OCI-LY1 (cell line): ENCODE measurements at regions not wholly inside any gene's neighbourhood (a gene's known extent, or its start where the extent isn't known, plus 50 kb on each side); places are given as distances from the start of the nearest gene placed in this dataset.

Source experiments
- H2AFZ ChIP-seq: fragments of 200-600 bp; sonication (generic), shearing (Covaris generic); 2 replicates; pipeline ENCODE4 v1.6.0; 2014; ENCODE audit warnings: antibody characterized with exemption, mild to moderate bottlenecking, low read length
- H3F3A ChIP-seq: fragments of 200-600 bp; sonication (generic), shearing (Covaris generic); 2 replicates; pipeline ENCODE4 v1.6.0; 2014; ENCODE audit warnings: mild to moderate bottlenecking, antibody characterized with exemption, low read length, moderate library complexity; ENCODE audit not compliant: insufficient read depth
- H3K27ac ChIP-seq: fragments of 200-600 bp; sonication (generic); 2 replicates; pipeline ENCODE4 v1.5.1; 2014; ENCODE audit warnings: low read length, mixed run types, mild to moderate bottlenecking, low read depth; ENCODE audit not compliant: poor library complexity, severe bottlenecking
- H3K27me3 ChIP-seq: fragments of 200-600 bp; sonication (generic); 2 replicates; pipeline ENCODE4 v1.6.0; 2014; ENCODE audit warnings: antibody characterized with exemption, mild to moderate bottlenecking, low read length, moderate library complexity; ENCODE audit not compliant: insufficient read depth
- H3K36me3 ChIP-seq: fragments of 200-600 bp; sonication (generic); 2 replicates; pipeline ENCODE4 v1.6.1; 2014; ENCODE audit warnings: mild to moderate bottlenecking, antibody characterized with exemption, low read length, moderate library complexity, mixed read lengths; ENCODE audit not compliant: insufficient read depth
- H3K4me1 ChIP-seq: fragments of 200-600 bp; sonication (generic); 2 replicates; pipeline ENCODE4 v1.5.1; 2014; ENCODE audit warnings: mild to moderate bottlenecking, low read length, moderate library complexity; ENCODE audit not compliant: insufficient read depth, severe bottlenecking
- H3K4me2 ChIP-seq: fragments of 200-600 bp; sonication (generic), shearing (Covaris generic); 2 replicates; pipeline ENCODE4 v1.6.1; 2014; ENCODE audit warnings: low read length
- H3K4me3 ChIP-seq: fragments of 200-600 bp; sonication (generic); 2 replicates; pipeline ENCODE4 v1.5.1; 2014; ENCODE audit warnings: low read length, low read depth, mild to moderate bottlenecking, mixed read lengths; ENCODE audit not compliant: poor library complexity, severe bottlenecking
- H3K79me2 ChIP-seq: fragments of 200-600 bp; shearing (Covaris generic); 2 replicates; pipeline ENCODE4 v1.6.1; 2016; ENCODE audit warnings: mixed run types, low read length, mixed read lengths; ENCODE audit not compliant: insufficient read depth
- H3K9ac ChIP-seq: fragments of 200-600 bp; sonication (generic), shearing (Covaris generic); 2 replicates; pipeline ENCODE4 v1.6.1; 2014; ENCODE audit warnings: mild to moderate bottlenecking, low read length, mixed read lengths
- H3K9me2 ChIP-seq: fragments of 200-600 bp; sonication (generic), shearing (Covaris generic); 2 replicates; pipeline ENCODE4 v1.6.1; 2014; ENCODE audit warnings: low read depth, mild to moderate bottlenecking, low read length, mixed read lengths
- H3K9me3 ChIP-seq: fragments of 200-600 bp; shearing (Covaris generic); 2 replicates; pipeline ENCODE4 v1.6.1; 2014; ENCODE audit warnings: low read length, mixed read lengths
- H4K20me1 ChIP-seq: fragments of 200-600 bp; sonication (generic), shearing (Covaris generic); 2 replicates; pipeline ENCODE4 v1.6.0; 2016; ENCODE audit warnings: mild to moderate bottlenecking, low read length; ENCODE audit not compliant: insufficient read depth
- EZH2 ChIP-seq: fragments of 200-600 bp; sonication (generic), shearing (Covaris generic); IDR thresholded peaks from 2 replicates; pipeline ENCODE4 v1.8.0; 2017; ENCODE audit warnings: borderline replicate concordance, mixed run types, mild to moderate bottlenecking, antibody characterized with exemption, low read length, moderate library complexity, mixed read lengths
- TF ChIP-seq, protein P1 (sequence below): fragments of 200-600 bp; sonication (generic), shearing (Covaris generic); IDR thresholded peaks from 2 replicates; pipeline ENCODE4 v1.5.1; 2017; ENCODE audit warnings: mild to moderate bottlenecking, antibody characterized with exemption, low read length, moderate library complexity, mixed read lengths

DNA sequence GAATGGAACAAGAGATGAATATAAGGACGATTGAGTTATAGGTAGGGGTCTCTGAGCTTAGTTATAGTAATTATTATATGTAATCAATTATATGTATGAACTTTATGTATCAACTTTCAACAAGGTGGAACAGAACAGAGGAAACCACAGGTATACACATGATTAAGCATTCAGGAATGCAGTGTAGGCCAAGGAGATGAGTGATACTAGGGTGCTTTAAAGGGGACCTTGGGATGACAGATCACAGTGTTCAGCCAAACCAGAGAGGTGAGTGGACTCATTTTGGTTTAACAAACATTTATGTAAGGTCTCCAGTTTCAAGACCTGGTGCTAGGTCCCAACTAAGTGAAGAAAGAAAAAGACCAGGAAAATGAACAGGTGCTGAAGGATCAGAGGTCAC is 895.5 kb downstream of the ROBO2 start:
- no peak overlapping the region for H3K4me2 ChIP-seq
- no peaks in the 10 kb centered on the region for H3K9me2 ChIP-seq
- no peaks in the 10 kb centered on the region for H3K9me3 ChIP-seq
- no peaks in the 10 kb centered on the region for H3K27me3 ChIP-seq
- H3K79me2 ChIP-seq: no peaks in the 10 kb centered on the region
- no peaks in the 10 kb centered on the region for H3F3A ChIP-seq
- no peak overlapping the region for H3K4me3 ChIP-seq
- H3K9ac ChIP-seq: no peak overlapping the region
- no peak overlapping the region for H2AFZ ChIP-seq
- no peaks in the 10 kb centered on the region for H3K36me3 ChIP-seq
- H3K4me1 ChIP-seq: no peaks in the 10 kb centered on the region
- no peak overlapping the region for H3K27ac ChIP-seq
- no peaks in the 10 kb centered on the region for H4K20me1 ChIP-seq
- no peak for TF ChIP-seq EZH2
- TF ChIP-seq, protein P1, sequence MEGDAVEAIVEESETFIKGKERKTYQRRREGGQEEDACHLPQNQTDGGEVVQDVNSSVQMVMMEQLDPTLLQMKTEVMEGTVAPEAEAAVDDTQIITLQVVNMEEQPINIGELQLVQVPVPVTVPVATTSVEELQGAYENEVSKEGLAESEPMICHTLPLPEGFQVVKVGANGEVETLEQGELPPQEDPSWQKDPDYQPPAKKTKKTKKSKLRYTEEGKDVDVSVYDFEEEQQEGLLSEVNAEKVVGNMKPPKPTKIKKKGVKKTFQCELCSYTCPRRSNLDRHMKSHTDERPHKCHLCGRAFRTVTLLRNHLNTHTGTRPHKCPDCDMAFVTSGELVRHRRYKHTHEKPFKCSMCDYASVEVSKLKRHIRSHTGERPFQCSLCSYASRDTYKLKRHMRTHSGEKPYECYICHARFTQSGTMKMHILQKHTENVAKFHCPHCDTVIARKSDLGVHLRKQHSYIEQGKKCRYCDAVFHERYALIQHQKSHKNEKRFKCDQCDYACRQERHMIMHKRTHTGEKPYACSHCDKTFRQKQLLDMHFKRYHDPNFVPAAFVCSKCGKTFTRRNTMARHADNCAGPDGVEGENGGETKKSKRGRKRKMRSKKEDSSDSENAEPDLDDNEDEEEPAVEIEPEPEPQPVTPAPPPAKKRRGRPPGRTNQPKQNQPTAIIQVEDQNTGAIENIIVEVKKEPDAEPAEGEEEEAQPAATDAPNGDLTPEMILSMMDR: no peak

DNA sequence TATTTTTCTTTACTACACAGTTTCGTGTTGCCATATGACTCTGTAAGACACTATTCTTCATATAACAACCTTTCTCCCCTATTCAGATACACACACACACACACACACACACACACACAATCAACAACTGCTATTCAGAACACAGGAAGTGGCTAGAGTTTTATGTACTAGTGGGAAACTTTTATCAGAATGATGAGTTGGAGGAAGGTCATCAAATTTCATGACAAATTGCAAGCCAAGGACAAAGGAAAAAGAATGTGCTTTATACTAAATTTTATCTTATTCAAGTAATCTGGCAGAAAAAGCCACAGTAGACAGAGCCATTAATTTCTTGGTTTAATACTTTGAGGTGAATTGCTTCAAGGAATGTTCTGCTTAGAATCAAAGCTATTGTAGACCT is 899.8 kb downstream of the ROBO2 start:
- Histone ChIP-seq H3F3A (no peaks in the 10 kb centered on the region), H3K79me2 (no peaks in the 10 kb centered on the region), H3K36me3 (no peaks in the 10 kb centered on the region), H3K27me3 (no peaks in the 10 kb centered on the region), H3K9ac (no peak overlapping the region), H3K4me2 (no peak overlapping the region), H2AFZ (no peak overlapping the region), H3K9me3 (no peaks in the 10 kb centered on the region), H4K20me1 (no peaks in the 10 kb centered on the region), H3K4me3 (no peak overlapping the region), H3K9me2 (no peaks in the 10 kb centered on the region), H3K4me1 (no peaks in the 10 kb centered on the region), H3K27ac (no peak overlapping the region)
- TF ChIP-seq, protein P1: no peak
- no peak for TF ChIP-seq EZH2

DNA sequence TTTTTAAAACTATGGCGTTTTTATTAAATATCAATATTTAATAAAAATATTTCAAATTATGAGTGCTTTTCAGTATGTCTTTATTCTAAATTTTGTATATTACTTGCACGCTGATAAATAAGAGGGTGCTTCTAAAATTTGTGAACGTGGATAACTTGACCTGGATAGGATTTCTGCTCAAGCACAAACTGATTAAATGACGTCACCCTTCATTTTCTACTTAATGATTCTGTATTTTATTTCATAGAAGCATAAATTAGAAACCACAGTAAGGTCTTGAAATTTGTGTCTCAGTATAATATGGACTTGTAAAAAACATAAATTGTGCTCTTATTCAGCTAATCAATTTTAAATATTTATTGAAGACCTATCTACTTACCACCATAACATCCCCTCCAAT is 903.7 kb downstream of the ROBO2 start:
- no peak overlapping the region for H2AFZ ChIP-seq
- no peaks in the 10 kb centered on the region for H3K4me1 ChIP-seq
- no peak overlapping the region for H3K4me3 ChIP-seq
- no peaks in the 10 kb centered on the region for H4K20me1 ChIP-seq
- H3K4me2 ChIP-seq: no peak overlapping the region
- TF ChIP-seq, protein P1: no peak
- no peak for TF ChIP-seq EZH2
- no peaks in the 10 kb centered on the region for H3K9me3 ChIP-seq
- H3K9ac ChIP-seq: no peak overlapping the region
- no peaks in the 10 kb centered on the region for H3K79me2 ChIP-seq
- H3K27ac ChIP-seq: no peak overlapping the region
- H3K9me2 ChIP-seq: no peaks in the 10 kb centered on the region
- H3K36me3 ChIP-seq: no peaks in the 10 kb centered on the region
- no peaks in the 10 kb centered on the region for H3K27me3 ChIP-seq
- H3F3A ChIP-seq: no peaks in the 10 kb centered on the region
